Smooth muscle cell (in vitro differentiated cells): ENCODE measurements at regions not wholly inside any gene's neighbourhood (a gene's known extent, or its start where the extent isn't known, plus 50 kb on each side); places are given as distances from the start of the nearest gene placed in this dataset.

Source experiments
- DNase-seq: peaks from one replicate; lab custom pipeline; 2025; ENCODE audit not compliant: unreplicated experiment; lab: John Stamatoyannopoulos, UW
- H2AFZ ChIP-seq: fragments of 200-600 bp; sonication (generic); 2 replicates; pipeline ENCODE4 v1.6.0; 2016; ENCODE audit warnings: antibody characterized with exemption, low read depth, mild to moderate bottlenecking
- H3F3A ChIP-seq: fragments of 200-600 bp; sonication (generic); 2 replicates; pipeline ENCODE4 v1.6.0; 2017; ENCODE audit warnings: antibody characterized with exemption, low read depth
- H3K27ac ChIP-seq: fragments of 200-600 bp; sonication (generic); 2 replicates; pipeline ENCODE4 v1.5.1; 2016; ENCODE audit warnings: low read depth, mild to moderate bottlenecking
- H3K27me3 ChIP-seq: fragments of 200-600 bp; sonication (generic); 2 replicates; pipeline ENCODE4 v1.6.1; 2016; ENCODE audit warnings: low read depth, mild to moderate bottlenecking
- H3K36me3 ChIP-seq: fragments of 200-600 bp; sonication (generic); 2 replicates; pipeline ENCODE4 v1.5.1; 2016; ENCODE audit warnings: low read depth
- H3K4me1 ChIP-seq: fragments of 200-600 bp; sonication (generic); 2 replicates; pipeline ENCODE4 v1.5.1; 2016; ENCODE audit warnings: low read depth
- H3K4me2 ChIP-seq: fragments of 200-600 bp; sonication (generic); 2 replicates; pipeline ENCODE4 v1.6.0; 2016; ENCODE audit warnings: mild to moderate bottlenecking
- H3K4me3 ChIP-seq: fragments of 200-600 bp; sonication (generic); 2 replicates; pipeline ENCODE4 v1.5.1; 2016; ENCODE audit warnings: mild to moderate bottlenecking
- H3K79me2 ChIP-seq: fragments of 200-600 bp; sonication (generic); 2 replicates; pipeline ENCODE4 v1.6.0; 2016; ENCODE audit warnings: low read depth, mild to moderate bottlenecking
- H3K9ac ChIP-seq: fragments of 200-600 bp; sonication (generic); 2 replicates; pipeline ENCODE4 v1.6.0; 2016; ENCODE audit warnings: low read depth
- H3K9me3 ChIP-seq: fragments of 200-600 bp; sonication (generic); replicated peaks from 2 replicates; pipeline ENCODE4 v1.5.1; 2016; ENCODE audit warnings: low read depth
- H4K20me1 ChIP-seq: fragments of 200-600 bp; sonication (generic); 2 replicates; pipeline ENCODE4 v1.6.0; 2016; ENCODE audit warnings: low read depth
- WGBS: methylation state at CpG from one replicate; pipeline ENCODE4 v1.1.7; 2016; ENCODE audit warnings: low lambda C conversion rate; 5-methylcytosine and 5-hydroxymethylcytosine counted together
- TF ChIP-seq, protein P1 (sequence below): fragments of 200-600 bp; sonication (generic); IDR thresholded peaks from 2 replicates; pipeline ENCODE4 v1.5.1; 2017; ENCODE audit warnings: borderline replicate concordance, mild to moderate bottlenecking, antibody characterized with exemption; ENCODE audit not compliant: insufficient read depth, poor library complexity, severe bottlenecking

DNA sequence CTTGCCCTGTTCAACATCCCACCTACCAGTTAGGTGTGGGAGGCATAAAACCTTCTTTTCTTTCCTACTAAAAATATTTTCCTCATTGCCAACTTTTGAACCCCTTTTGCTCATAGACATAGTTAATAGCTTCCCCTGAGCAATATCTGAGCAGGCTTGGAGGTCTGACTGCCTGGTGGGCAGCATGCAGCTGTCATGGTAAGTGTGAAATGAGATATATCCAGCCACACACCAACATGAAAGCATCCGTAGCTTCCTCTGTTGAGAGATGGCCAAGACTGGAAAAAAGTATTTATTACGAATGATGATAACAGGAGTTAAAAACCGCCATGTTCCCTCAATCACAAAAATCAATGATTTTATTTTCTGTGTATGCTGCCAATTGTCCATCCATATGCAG lies 190.1 kb downstream of the TMEM38B start:
- no peaks in the 10 kb centered on the region for H3K79me2 ChIP-seq
- H3K27me3 ChIP-seq, result no peaks in the 10 kb centered on the region
- WGBS, result 70% methylated on average over 3 of the region's 3 CpGs
- no peaks in the 10 kb centered on the region for H3K36me3 ChIP-seq
- no peaks in the 10 kb centered on the region for H3K4me1 ChIP-seq
- no peaks in the 10 kb centered on the region for H3F3A ChIP-seq
- no peak overlapping the region for H3K4me2 ChIP-seq
- no peak overlapping the region for H3K27ac ChIP-seq
- no peaks in the 10 kb centered on the region for H4K20me1 ChIP-seq
- no peak for DNase-seq
- H3K4me3 ChIP-seq, result no peak overlapping the region
- no peak overlapping the region for H3K9ac ChIP-seq
- H2AFZ ChIP-seq, result no peak overlapping the region
- no peaks in the 10 kb centered on the region for H3K9me3 ChIP-seq
- TF ChIP-seq, protein P1, sequence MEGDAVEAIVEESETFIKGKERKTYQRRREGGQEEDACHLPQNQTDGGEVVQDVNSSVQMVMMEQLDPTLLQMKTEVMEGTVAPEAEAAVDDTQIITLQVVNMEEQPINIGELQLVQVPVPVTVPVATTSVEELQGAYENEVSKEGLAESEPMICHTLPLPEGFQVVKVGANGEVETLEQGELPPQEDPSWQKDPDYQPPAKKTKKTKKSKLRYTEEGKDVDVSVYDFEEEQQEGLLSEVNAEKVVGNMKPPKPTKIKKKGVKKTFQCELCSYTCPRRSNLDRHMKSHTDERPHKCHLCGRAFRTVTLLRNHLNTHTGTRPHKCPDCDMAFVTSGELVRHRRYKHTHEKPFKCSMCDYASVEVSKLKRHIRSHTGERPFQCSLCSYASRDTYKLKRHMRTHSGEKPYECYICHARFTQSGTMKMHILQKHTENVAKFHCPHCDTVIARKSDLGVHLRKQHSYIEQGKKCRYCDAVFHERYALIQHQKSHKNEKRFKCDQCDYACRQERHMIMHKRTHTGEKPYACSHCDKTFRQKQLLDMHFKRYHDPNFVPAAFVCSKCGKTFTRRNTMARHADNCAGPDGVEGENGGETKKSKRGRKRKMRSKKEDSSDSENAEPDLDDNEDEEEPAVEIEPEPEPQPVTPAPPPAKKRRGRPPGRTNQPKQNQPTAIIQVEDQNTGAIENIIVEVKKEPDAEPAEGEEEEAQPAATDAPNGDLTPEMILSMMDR, result no peak

DNA sequence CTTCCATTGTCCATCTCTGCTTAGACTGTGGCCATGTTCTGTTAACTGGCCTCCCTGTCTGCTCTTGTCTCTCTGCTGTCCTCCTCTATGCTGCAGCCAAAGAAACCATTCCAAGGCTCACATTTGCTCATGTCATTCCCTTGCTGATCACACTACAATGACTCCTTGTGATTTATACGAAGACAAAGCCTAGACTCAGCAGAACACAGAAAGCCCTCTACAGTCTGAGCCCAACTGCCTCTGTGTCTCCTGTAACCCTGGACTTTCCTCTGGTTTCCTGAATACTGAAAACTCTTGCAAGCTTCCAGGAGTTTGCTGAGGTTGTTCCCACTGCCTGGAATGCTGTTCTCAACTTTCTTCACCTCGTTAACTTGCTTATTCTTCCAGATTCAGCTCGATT lies 191.8 kb downstream of the TMEM38B start:
- no peak overlapping the region for H2AFZ ChIP-seq
- 50% methylated on average over 3 of the region's 3 CpGs for WGBS

DNA sequence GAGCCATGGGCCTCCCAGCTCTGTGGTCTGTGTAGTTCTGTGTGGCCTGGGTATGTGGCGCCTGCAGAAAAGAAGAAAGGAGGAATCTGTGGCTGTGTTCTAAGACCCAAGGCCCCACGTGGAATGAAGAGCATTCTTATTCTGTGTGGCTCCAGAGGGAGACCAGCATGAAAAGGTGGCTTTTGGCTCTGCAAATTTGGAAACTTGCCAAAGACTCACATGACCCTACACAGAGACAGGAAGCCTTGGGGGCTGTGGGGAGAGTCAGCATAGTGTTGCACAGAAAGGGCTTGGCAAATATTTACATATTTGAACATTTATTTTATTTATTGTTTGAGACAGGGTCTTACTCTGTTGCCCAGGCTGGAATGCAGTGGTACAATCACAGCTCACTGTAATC lies 193.3 kb downstream of the TMEM38B start:
- H3K4me2 ChIP-seq, result no peak overlapping the region
- no peak overlapping the region for H3K27ac ChIP-seq
- H3K4me1 ChIP-seq, result peaks cover 3% of the 10 kb centered on the region
- no peak overlapping the region for H3K9ac ChIP-seq
- TF ChIP-seq, protein P1, result no peak
- H3K36me3 ChIP-seq, result no peaks in the 10 kb centered on the region
- 51% methylated on average over 2 of the region's 2 CpGs for WGBS
- H3K9me3 ChIP-seq, result no peaks in the 10 kb centered on the region
- no peak for DNase-seq
- no peaks in the 10 kb centered on the region for H4K20me1 ChIP-seq
- H3K4me3 ChIP-seq, result no peak overlapping the region
- H3K27me3 ChIP-seq, result no peaks in the 10 kb centered on the region
- H2AFZ ChIP-seq, result no peak overlapping the region
- no peaks in the 10 kb centered on the region for H3K79me2 ChIP-seq
- no peaks in the 10 kb centered on the region for H3F3A ChIP-seq

More for the DNA sequence above, 191.8 kb downstream of the TMEM38B start:
- Histone ChIP-seq H3K4me3 (no peak overlapping the region), H3K27ac (no peak overlapping the region), H3K79me2 (no peaks in the 10 kb centered on the region), H3K4me1 (peaks cover 3% of the 10 kb centered on the region), H4K20me1 (no peaks in the 10 kb centered on the region), H3K36me3 (no peaks in the 10 kb centered on the region), H3K27me3 (no peaks in the 10 kb centered on the region), H3K9me3 (no peaks in the 10 kb centered on the region), H3K4me2 (no peak overlapping the region), H3K9ac (no peak overlapping the region), H3F3A (no peaks in the 10 kb centered on the region)
- no peak for DNase-seq
- TF ChIP-seq, protein P1, result no peak

DNA sequence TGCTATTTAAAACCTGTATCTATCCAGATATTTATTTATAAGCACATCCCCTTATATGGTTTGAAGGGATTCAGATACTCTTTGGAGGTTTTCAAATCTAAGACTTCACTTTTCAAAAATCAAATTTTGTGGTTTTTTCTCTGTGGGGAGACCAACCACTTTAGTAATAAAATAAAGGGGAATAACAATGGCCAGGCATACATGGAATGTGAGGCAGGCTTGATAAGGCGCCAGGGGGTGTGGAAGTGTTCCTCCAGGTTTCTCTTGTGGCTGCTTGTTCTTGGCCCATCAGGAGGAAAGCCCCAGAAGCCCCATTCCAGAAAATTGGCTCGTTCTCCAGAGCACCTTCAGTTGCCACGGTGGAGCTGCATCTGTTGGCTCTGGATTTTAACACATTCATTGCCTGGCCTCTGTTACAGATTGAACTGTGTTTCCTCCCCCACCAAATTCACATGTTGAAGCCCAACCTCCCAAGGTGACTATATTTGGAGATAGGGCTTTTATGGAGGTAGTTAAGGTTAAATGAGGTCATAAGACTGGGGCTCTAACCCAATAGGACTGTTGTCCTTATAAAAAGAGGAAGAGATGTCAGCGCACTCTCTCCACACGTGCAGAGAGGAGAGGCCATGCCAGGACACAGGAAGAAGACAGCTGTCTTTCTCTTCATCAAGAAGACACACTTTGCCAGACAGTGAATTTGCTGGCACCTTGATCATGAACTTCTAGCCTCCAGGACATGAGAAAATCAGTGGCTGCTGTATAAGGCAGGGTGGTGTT lies 195.9 kb downstream of the TMEM38B start:
- Histone ChIP-seq H3K36me3 (no peaks in the 10 kb centered on the region), H2AFZ (peak overlapping the region; percentile 39), H3K79me2 (no peaks in the 10 kb centered on the region), H3F3A (no peaks in the 10 kb centered on the region), H3K27me3 (no peaks in the 10 kb centered on the region), H3K9me3 (no peaks in the 10 kb centered on the region), H3K4me1 (peaks cover 3% of the 10 kb centered on the region), H4K20me1 (no peaks in the 10 kb centered on the region), H3K9ac (no peak overlapping the region), H3K27ac (no peak overlapping the region), H3K4me2 (peak overlapping the region; percentile 39), H3K4me3 (no peak overlapping the region)
- DNase-seq, result no peak
- TF ChIP-seq, protein P1, result no peak
- WGBS, result 47% methylated on average over 5 of the region's 5 CpGs
